IMR-90 (cell line): ENCODE measurements at regions not wholly inside any gene's neighbourhood (a gene's known extent, or its start where the extent isn't known, plus 50 kb on each side); places are given as distances from the start of the nearest gene placed in this dataset.

Source experiments
- ATAC-seq: fragments of 200-7000 bp; cut with Tn5 transposase; 2 replicates; pipeline ENCODE4 v1.9.1; 2020; ENCODE audit warnings: low read depth, mild to moderate bottlenecking, moderate library complexity
- BruUV-seq: library from RNA; stranded (reverse); fragments of 400-500 nt; replicated peaks from 2 replicates; lab custom pipeline; 2021; lab: Mats Ljungman, UMichigan
- CTCF ChIA-PET: fragments of 300-600 bp; formaldehyde crosslinking; extraction: SDS; loops from one replicate; lab custom pipeline; 2021; ENCODE audit warnings: antibody characterized with exemption; lab: Yijun Ruan, JAX
- POLR2A ChIA-PET: fragments of 300-600 bp; sonication (Branson Sonifier 250); formaldehyde crosslinking; loops from one replicate; lab custom pipeline; 2022; ENCODE audit warnings: antibody characterized with exemption; ENCODE audit not compliant: unreplicated experiment; lab: Charles Lee
- DNase-seq: peaks from one replicate; pipeline ENCODE4 v3.0.0; 2013
- H2AFZ ChIP-seq: replicated peaks from 2 replicates; pipeline ENCODE3; 2013; ENCODE audit warnings: low read length, mild to moderate bottlenecking; ENCODE audit not compliant: poor library complexity
- H2AK5ac ChIP-seq: 2 replicates; pipeline ENCODE4 v1.6.1; 2013; ENCODE audit warnings: low read depth, low read length, inconsistent platforms
- H2AK9ac ChIP-seq: replicated peaks from 2 replicates; pipeline ENCODE3; 2013; ENCODE audit warnings: mild to moderate bottlenecking, low read depth, low read length, moderate library complexity; ENCODE audit not compliant: poor library complexity
- H2BK120ac ChIP-seq: 2 replicates; pipeline ENCODE4 v1.6.1; 2013; ENCODE audit warnings: low read depth, low read length, inconsistent platforms
- H2BK15ac ChIP-seq: 3 replicates; pipeline ENCODE4 v1.6.1; 2013; ENCODE audit warnings: low read depth, low read length, inconsistent platforms
- H2BK20ac ChIP-seq: 2 replicates; pipeline ENCODE4 v1.6.1; 2013; ENCODE audit warnings: low read depth, mild to moderate bottlenecking, inconsistent platforms, low read length, moderate library complexity
- H2BK5ac ChIP-seq: 2 replicates; pipeline ENCODE4 v1.6.1; 2013; ENCODE audit warnings: mild to moderate bottlenecking, low read depth, low read length, inconsistent platforms; ENCODE audit not compliant: poor library complexity, severe bottlenecking
- H3K14ac ChIP-seq: replicated peaks from 2 replicates; pipeline ENCODE4 v1.6.1; 2013; ENCODE audit warnings: low read depth, low read length, inconsistent platforms
- H3K18ac ChIP-seq: 2 replicates; pipeline ENCODE4 v1.6.1; 2013; ENCODE audit warnings: low read depth, low read length, control low read depth
- H3K23ac ChIP-seq: 2 replicates; pipeline ENCODE4 v1.6.1; 2013; ENCODE audit warnings: low read depth, low read length, inconsistent platforms
- H3K27ac ChIP-seq: 2 replicates; pipeline ENCODE4 v1.5.1; 2013; ENCODE audit warnings: mild to moderate bottlenecking, control low read depth, low read length; ENCODE audit not compliant: insufficient read depth
- H3K27me3 ChIP-seq: 2 replicates; pipeline ENCODE4 v1.6.1; 2013; ENCODE audit warnings: low read length; ENCODE audit not compliant: control insufficient read depth, insufficient read depth
- H3K36me3 ChIP-seq: 2 replicates; pipeline ENCODE4 v1.6.1; 2013; ENCODE audit warnings: low read length, mixed read lengths; ENCODE audit not compliant: control insufficient read depth, insufficient read depth
- H3K4ac ChIP-seq: 2 replicates; pipeline ENCODE4 v1.6.1; 2013; ENCODE audit warnings: low read depth, low read length, inconsistent platforms
- H3K4me1 ChIP-seq: 2 replicates; pipeline ENCODE4 v1.6.1; 2013; ENCODE audit warnings: low read length, mixed read lengths; ENCODE audit not compliant: control insufficient read depth, insufficient read depth
- H3K4me2 ChIP-seq: 2 replicates; pipeline ENCODE4 v1.6.1; 2013; ENCODE audit warnings: low read depth, mild to moderate bottlenecking, control low read depth, low read length, moderate library complexity
- H3K4me3 ChIP-seq: 2 replicates; pipeline ENCODE4 v1.5.1; 2013; ENCODE audit warnings: low read depth, mild to moderate bottlenecking, control low read depth, low read length, moderate library complexity; ENCODE audit not compliant: insufficient read depth
- H3K56ac ChIP-seq: 2 replicates; pipeline ENCODE4 v1.6.1; 2013; ENCODE audit warnings: low read length, inconsistent platforms; ENCODE audit not compliant: insufficient read depth; ENCODE audit errors: extremely low read depth
- H3K79me1 ChIP-seq, 2 experiments: 2 replicates each; pipeline ENCODE4 v1.6.1; 2013; ENCODE audit warnings: low read length in 2 of 2, inconsistent platforms in 1 of 2, low read depth in 1 of 2
- H3K9ac ChIP-seq: 2 replicates; pipeline ENCODE4 v1.6.1; 2013; ENCODE audit warnings: low read depth, low read length, control low read depth
- H3K9me1 ChIP-seq: 2 replicates; pipeline ENCODE4 v1.6.1; 2013; ENCODE audit warnings: low read length, inconsistent platforms; ENCODE audit not compliant: insufficient read depth
- H3K9me3 ChIP-seq: 2 replicates; pipeline ENCODE4 v1.6.1; 2013; ENCODE audit warnings: low read length; ENCODE audit not compliant: control insufficient read depth, insufficient read depth
- H4K20me1 ChIP-seq: 2 replicates; pipeline ENCODE4 v1.6.1; 2013; ENCODE audit warnings: low read length, inconsistent platforms; ENCODE audit not compliant: insufficient read depth
- H4K5ac ChIP-seq: 2 replicates; pipeline ENCODE4 v1.6.1; 2013; ENCODE audit warnings: mild to moderate bottlenecking, low read depth, low read length, control low read depth
- H4K8ac ChIP-seq, 2 experiments: 2 replicates each; pipeline ENCODE4 v1.6.1; 2013; ENCODE audit warnings: low read depth in 2 of 2, low read length in 2 of 2, control low read depth in 1 of 2, inconsistent platforms in 1 of 2
- H4K91ac ChIP-seq: 2 replicates; pipeline ENCODE4 v1.6.1; 2013; ENCODE audit warnings: low read depth, low read length, inconsistent platforms; ENCODE audit not compliant: insufficient read depth
- CEBPB ChIP-seq: IDR thresholded peaks from 2 replicates; pipeline ENCODE4 v1.6.1; 2012; ENCODE audit warnings: low read depth, low read length, improper control_type of control experiment
- WGBS, 2 experiments: methylation state at CpG; one replicate each; pipeline versions ENCODE4 v1.1.5 to v1.1.7; 2013; ENCODE audit warnings: missing lambda C conversion rate in 2 of 2; ENCODE audit not compliant: insufficient read length in 1 of 2; ENCODE audit errors: extremely low coverage in 2 of 2; 5-methylcytosine and 5-hydroxymethylcytosine counted together
- dilution Hi-C: fragments of 300-500 bp; cut with HindIII; formaldehyde crosslinking; loops from one replicate; pipeline ENCODE4 v1.14.3; 2018; ENCODE audit warnings: low sequenced_read_pairs; ENCODE audit not compliant: unreplicated experiment
- in situ Hi-C: fragments of 300-500 bp; cut with MboI; formaldehyde crosslinking; loops from 3 replicates; pipeline ENCODE4 v1.14.3; 2019; ENCODE audit warnings: low sequenced_read_pairs, inconsistent platforms, mixed read lengths
- intact Hi-C: fragments of 100-400 bp; cut with micrococcal nuclease; formaldehyde crosslinking; loops from 2 replicates; pipeline ENCODE4 v1.10.0; 2022

GRCh38 chr5:67986761-67987160 lies 228.8 kb upstream of the PIK3R1 start:
- intact Hi-C loops: no loop called here
- CTCF ChIA-PET: no interaction called here
- WGBS, 2 experiments: no CpG with 5 or more reads among the region's 2 CpGs

More at GRCh38 chr5:67986761-67987160, 228.8 kb upstream of the PIK3R1 start:
- Histone ChIP-seq H3K9me1 (no peaks in the 10 kb centered on the region), H3K79me1 (no peaks in the 10 kb centered on the region), H3K18ac (no peak overlapping the region), H3K4me2 (no peak overlapping the region), H3K9me3 (no peaks in the 10 kb centered on the region), H4K91ac (no peak overlapping the region), H2AK9ac (no peak overlapping the region), H4K5ac (no peak overlapping the region), H3K4ac (no peak overlapping the region), H2AFZ (no peak overlapping the region), H4K20me1 (no peaks in the 10 kb centered on the region), H3K14ac (no peak overlapping the region), H3K27me3 (no peaks in the 10 kb centered on the region), H3K4me3 (no peak overlapping the region), H3K56ac (no peak overlapping the region), H4K8ac (no peak overlapping the region), H2BK20ac (no peak overlapping the region), H2BK120ac (no peak overlapping the region), H3K4me1 (no peaks in the 10 kb centered on the region), H3K36me3 (no peaks in the 10 kb centered on the region), H2BK15ac (no peak overlapping the region), H2AK5ac (no peak overlapping the region), H3K9ac (no peak overlapping the region), H2BK5ac (no peak overlapping the region), H3K27ac (no peak overlapping the region), H3K23ac (no peak overlapping the region)
- no TSS peak for BruUV-seq
- TF ChIP-seq CEBPB: no peak
- in situ Hi-C loops: no loop called here
- POLR2A ChIA-PET: no interaction called here
- dilution Hi-C loops: no loop called here
- ATAC-seq (no peak), DNase-seq (no peak)
